ENCODE measurements at regions not wholly inside any gene's neighbourhood (a gene's known extent, or its start where the extent isn't known, plus 50 kb on each side); places are given as distances from the start of the nearest gene placed in this dataset.

- Histone ChIP-seq H4K20me1 (ENCODE audit: insufficient read depth, low read length) (no peaks in the 10 kb centered on the region), H3K27ac (ENCODE audit: extremely low read length, insufficient read depth, low read length) (no peak overlapping the region), H3K9ac (ENCODE audit: insufficient read depth, low read depth, low read length) (no peak overlapping the region), H3K79me2 (ENCODE audit: insufficient read depth, low read length) (no peaks in the 10 kb centered on the region), H3K27me3 (ENCODE audit: control insufficient read depth in 1 of 2, insufficient read depth in 2 of 2, low read length in 2 of 2) (no peaks in the 10 kb centered on the region), H3K4me2 (ENCODE audit: low read depth, low read length) (no peak overlapping the region), H3K4me1 (ENCODE audit: insufficient read depth, low read length) (no peaks in the 10 kb centered on the region), H3K36me3 (replicated peaks in 1 of 2; ENCODE audit: control insufficient read depth in 1 of 2, insufficient read depth in 2 of 2, low read length in 2 of 2) (no peaks in the 10 kb centered on the region), H2AFZ (ENCODE audit: low read length) (no peak overlapping the region), H3K9me3 (ENCODE audit: low read length) (no peaks in the 10 kb centered on the region), H3K4me3 (replicated peaks in 1 of 3; ENCODE audit: insufficient read depth in 1 of 3, low read depth in 2 of 3, low read length in 3 of 3) (no peak overlapping the region)
- DNase-seq (ENCODE audit: low spot score) (no peak), ATAC-seq (no peak), FAIRE-seq (no peak)
- in situ Hi-C loops (cut with HindIII; ENCODE audit: extremely low pct_ligation_motif_present, low pct_unique_long_range_greater_than_20kb), result no loop called here
- ChIA-PET CTCF (ENCODE audit: low intra/inter-chr PET ratio, low total read pairs) (interaction anchor here (1.3 kb wide), 1 partner anchor 430 kb away, joined by 3 read pairs; no protein-coding TSS in a partner anchor), POLR2A (no interaction called here)
- intact Hi-C loops (cut with micrococcal nuclease; ENCODE audit: unreplicated experiment), result loop anchor here (1.0 kb wide), 2 partner anchors 189 to 429 kb away; no protein-coding TSS in a partner anchor
- TF ChIP-seq DMAP1 (CRISPR knock-in tag; IDR thresholded peaks at IDR 0.05) (no peak), FUBP1 (CRISPR knock-in tag; IDR thresholded peaks at IDR 0.05; ENCODE audit: borderline replicate concordance) (no peak), ZNF75D (CRISPR knock-in tag; IDR thresholded peaks at IDR 0.05; ENCODE audit: borderline replicate concordance) (no peak), HMG20A (CRISPR knock-in tag; IDR thresholded peaks at IDR 0.05; ENCODE audit: borderline replicate concordance) (no peak), ZBTB49 (CRISPR knock-in tag; IDR thresholded peaks at IDR 0.05; ENCODE audit: borderline replicate concordance) (no peak), ZNF556 (CRISPR knock-in tag; IDR thresholded peaks at IDR 0.05; ENCODE audit: borderline replicate concordance) (no peak), ZFP41 (CRISPR knock-in tag; IDR thresholded peaks at IDR 0.05; ENCODE audit: borderline replicate concordance) (no peak), SAFB2 (CRISPR knock-in tag; IDR thresholded peaks at IDR 0.05; ENCODE audit: borderline replicate concordance, low read depth) (no peak), ZNF350 (CRISPR knock-in tag; IDR thresholded peaks at IDR 0.05; ENCODE audit: borderline replicate concordance, low read depth) (no peak), ZNF512 (CRISPR knock-in tag; IDR thresholded peaks at IDR 0.05) (no peak), ZNF784 (CRISPR knock-in tag; IDR thresholded peaks at IDR 0.05; ENCODE audit: borderline replicate concordance) (no peak), MBD4 (IDR thresholded peaks at IDR 0.05; ENCODE audit: borderline replicate concordance, low read length) (no peak), RCOR2 (CRISPR knock-in tag; IDR thresholded peaks at IDR 0.05) (no peak), ZMYM4 (CRISPR knock-in tag; IDR thresholded peaks at IDR 0.05) (no peak), FOXP1 (IDR thresholded peaks at IDR 0.05) (no peak), FOXP1 (CRISPR knock-in tag; IDR thresholded peaks at IDR 0.05) (no peak), ZSCAN20 (CRISPR knock-in tag; IDR thresholded peaks at IDR 0.05; ENCODE audit: borderline replicate concordance) (no peak), MTF2 (CRISPR knock-in tag; IDR thresholded peaks at IDR 0.05; ENCODE audit: borderline replicate concordance) (no peak), ZMAT5 (CRISPR knock-in tag; IDR thresholded peaks at IDR 0.05; ENCODE audit: borderline replicate concordance, low read depth) (no peak)
- WGBS (ENCODE audit: low lambda C conversion rate), result 0% methylated on average over 1 of the region's 1 CpG
- no TSS peak for BruUV-seq (replicated peaks)
Observed at GRCh38 chr7:81526971-81527370, 242.9 kb downstream of the HGF start.

Data from HepG2 (cell line).